ENCODE measurements at regions not wholly inside any gene's neighbourhood (a gene's known extent, or its start where the extent isn't known, plus 50 kb on each side); places are given as distances from the start of the nearest gene placed in this dataset.

DNA sequence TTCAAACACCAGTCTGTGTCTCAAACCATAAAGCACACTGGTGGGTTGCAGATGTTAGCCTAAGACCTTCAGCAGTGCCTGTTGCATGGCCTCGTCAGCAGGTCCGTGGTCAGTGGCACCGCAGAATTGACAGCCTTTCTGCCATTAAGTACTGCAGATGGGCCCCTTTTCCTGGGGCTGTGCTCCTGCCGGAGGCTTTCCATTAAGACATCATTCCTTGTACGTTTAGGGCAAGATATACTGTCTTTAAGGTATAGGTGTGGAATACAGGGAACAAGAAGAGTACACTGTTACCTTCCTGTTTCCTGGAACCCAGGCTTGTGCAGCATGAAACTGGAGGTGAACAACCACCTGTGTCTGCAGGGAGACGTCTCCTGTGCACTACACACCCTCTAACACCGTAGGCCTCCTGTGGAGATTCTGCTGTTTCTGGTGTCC, 67.9 kb upstream of the WDR1 start:
- DNase-seq (ENCODE audit: low spot score) (no peak), ATAC-seq (no peak)
- intact Hi-C loops (cut with DNase I) = no loop called here

GRCh38 chr4:10184041-10184440, 67.4 kb upstream of the WDR1 start:
- ATAC-seq (no peak), DNase-seq (ENCODE audit: low spot score) (no peak)
- intact Hi-C loops (cut with DNase I) = no loop called here

DNA sequence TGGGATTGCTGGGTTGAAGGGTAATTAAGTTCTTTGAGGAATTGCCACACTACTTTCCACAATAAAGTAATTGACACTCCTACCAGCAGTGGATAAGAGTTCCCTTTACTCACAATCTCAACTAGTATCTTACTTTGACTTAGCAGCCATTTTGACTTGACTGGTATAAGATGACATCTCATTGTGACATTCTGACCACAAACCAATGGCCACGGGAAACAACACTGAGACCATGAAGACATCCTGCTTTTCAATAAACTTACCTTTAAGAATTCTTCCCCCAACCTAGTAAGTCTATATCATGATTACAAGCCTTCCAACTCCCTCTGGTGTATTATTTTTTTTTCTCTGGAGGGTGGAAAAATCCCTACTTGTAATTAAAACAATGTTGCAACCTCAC, 66.9 kb upstream of the WDR1 start:
- ATAC-seq (no peak), DNase-seq (ENCODE audit: low spot score) (no peak)
- intact Hi-C loops (cut with DNase I) = no loop called here

- intact Hi-C loops (cut with DNase I) = no loop called here
- ATAC-seq = no peak
- no peak for DNase-seq (ENCODE audit: low spot score)
Measured at GRCh38 chr4:10182446-10183424, 66.1 kb upstream of the WDR1 start.

DNA sequence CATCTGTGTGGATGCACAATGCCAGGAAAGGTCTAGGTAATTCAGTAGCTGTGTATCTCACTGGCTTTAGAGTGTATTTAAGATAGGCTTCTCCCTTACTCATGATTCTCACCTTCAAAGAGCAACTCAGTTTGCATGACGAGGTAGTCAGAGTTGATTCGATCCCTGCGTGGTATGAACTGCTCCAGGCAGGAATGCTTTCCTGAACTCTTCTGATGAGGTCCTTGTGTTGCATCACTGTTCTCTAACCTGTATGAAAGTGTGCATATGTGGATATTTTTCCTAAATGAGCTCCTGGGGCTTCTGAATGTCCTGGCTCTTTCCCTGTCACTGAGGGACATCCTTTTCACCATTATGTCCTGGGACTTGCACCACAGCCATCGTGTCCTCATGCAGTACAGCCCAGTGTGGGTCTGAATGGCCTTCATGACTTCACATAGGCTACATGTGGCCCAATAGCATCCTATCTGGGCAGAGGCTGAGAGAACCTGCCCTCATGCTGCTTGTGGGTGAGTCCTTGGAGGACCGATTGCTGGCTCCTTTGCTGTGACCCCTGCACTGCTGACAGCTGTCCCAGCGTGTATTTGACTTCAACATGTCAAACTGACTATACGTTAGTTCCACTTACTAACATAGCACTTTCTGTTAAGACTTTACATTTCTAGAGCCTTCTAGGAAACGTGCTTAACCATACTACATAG, 65.3 kb upstream of the WDR1 start:
- intact Hi-C loops (cut with DNase I) = no loop called here
- DNase-seq (ENCODE audit: low spot score) (no peak), ATAC-seq (no peak)

- DNase-seq (ENCODE audit: low spot score) = no peak
- no peak for ATAC-seq
Measured at GRCh38 chr4:10180927-10181744, 64.5 kb upstream of the WDR1 start.

DNA sequence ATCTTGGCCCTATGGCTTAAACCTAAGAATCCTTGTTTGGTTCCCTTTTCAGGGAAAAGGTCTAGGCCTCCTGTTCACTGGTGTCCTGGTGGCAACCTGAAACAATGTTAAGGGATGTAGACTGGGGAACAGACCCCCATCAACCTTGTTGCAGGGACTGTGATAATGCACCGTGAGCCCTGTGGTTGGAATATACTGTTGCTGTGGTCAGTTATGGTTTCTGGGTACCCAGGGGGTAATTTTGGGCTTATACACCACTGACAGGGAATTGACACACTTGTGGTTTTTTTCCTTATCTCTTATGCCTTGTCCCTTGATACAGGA, 64.0 kb upstream of the WDR1 start:
- intact Hi-C loops (cut with DNase I) = no loop called here
- DNase-seq (ENCODE audit: low spot score) = no peak
- no peak for ATAC-seq

More at GRCh38 chr4:10180927-10181744, 64.5 kb upstream of the WDR1 start:
- intact Hi-C loops (cut with DNase I) = no loop called here

DNA sequence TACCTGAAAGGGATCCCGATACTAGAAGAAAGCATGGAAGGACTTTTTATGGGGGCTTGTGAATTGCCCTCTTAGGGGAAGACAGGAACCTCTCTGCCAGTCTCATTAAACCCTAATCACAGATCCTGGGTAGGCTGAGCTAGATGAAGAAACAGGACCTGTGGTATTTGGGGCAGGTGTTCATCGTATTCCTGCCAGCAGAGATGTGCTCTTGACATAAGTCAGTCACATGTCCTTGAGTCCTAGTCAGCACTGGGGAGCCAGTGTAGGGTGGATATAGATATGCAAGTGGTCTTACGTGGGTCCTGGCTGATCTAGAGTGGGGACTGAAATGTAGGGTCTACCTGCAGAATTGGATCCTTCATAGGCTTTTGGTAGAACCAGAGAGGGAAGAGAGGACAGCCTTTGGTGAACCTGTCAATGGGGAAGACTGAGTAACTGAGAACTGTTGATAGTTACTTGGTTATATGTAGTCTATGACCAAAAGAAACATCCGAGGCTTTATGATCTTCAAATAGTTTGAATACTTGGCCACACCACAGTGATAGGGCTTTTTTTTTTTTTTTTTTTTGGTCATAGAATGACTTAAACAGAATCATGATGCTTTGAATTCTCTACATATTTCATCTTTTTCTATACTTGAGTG, 63.5 kb upstream of the WDR1 start:
- ATAC-seq (no peak), DNase-seq (ENCODE audit: low spot score) (no peak)
- intact Hi-C loops (cut with DNase I) = no loop called here

DNA sequence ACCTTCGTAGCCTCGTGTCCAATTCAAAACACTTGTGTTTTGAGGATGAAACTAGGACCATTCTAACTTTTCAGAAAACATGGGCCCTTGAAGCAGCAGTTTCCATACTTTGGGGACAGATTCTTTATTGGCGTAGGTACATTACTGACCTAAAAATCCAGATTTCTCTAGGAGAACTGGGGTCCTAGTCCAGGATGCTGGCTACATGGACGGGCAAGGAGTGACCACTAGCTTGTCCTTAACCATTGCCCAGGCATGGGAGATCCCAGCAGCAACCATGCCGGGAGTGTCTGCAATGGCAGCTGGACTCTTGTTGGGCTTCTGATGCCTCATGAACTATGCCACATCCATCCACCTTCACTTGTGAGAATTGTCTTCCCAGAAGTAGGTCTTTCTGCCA, 62.2 kb upstream of the WDR1 start:
- DNase-seq (ENCODE audit: low spot score) = no peak
- intact Hi-C loops (cut with DNase I) = no loop called here
- no peak for ATAC-seq

DNA sequence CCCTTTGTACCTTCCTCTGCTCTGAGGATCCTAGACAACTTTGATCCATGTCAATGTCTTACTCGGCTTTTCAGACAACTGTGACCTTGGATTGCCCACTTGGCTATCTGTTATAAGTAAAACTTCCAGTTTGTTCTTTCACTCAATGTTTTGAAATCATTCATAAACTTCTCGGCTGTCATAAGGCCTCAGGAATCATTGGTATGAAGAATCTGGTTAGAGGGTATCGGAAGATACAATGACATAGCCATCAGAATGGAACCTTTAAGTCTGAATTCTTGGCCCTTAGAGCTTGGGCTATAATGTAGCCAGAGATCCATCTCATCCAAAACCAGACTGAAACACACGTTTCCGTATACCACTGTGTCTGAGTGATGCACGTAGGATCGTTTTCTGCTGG, 59.0 kb upstream of the WDR1 start:
- ATAC-seq (no peak), DNase-seq (ENCODE audit: low spot score) (no peak)
- intact Hi-C loops (cut with DNase I) = no loop called here

- no peak for DNase-seq (ENCODE audit: low spot score)
- ATAC-seq = no peak
- intact Hi-C loops (cut with DNase I) = no loop called here
Measured at GRCh38 chr4:10173754-10174749, 57.5 kb upstream of the WDR1 start.

DNA sequence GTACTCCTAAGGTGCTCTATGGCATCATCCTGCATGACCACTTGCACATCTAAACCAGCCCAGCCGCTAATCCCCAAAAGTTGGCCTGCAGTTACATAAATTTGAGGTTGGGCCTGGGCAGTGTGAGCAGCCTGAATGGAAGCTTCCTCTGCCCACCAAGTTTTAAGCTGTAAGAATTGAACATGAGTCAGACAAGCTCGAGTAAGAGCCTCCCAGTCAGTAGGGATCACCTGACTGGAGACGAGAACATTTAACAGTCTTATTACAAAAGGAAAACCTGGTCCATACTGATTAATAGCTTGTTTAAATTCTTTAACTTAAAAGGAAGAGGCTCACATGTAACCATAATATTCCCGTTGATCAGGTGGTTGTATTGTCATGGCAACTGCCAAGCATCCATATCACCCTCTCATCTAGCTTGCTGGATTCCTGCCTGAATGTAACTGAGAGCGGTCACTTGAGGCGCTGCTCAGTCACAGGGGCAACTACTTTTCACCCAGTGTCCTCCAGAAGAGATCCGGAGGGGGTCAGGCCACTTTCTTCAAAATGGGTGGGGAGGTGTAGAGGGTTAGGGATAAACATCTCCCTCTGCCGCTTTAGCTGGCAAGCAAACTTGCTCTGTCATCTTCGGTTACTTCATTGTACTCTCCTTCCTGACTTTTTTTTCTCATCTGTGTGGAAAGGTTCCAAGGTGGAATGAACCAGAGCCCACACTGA, 56.6 kb upstream of the WDR1 start:
- no peak for ATAC-seq
- intact Hi-C loops (cut with DNase I) = no loop called here
- DNase-seq (ENCODE audit: low spot score) = no peak

GRCh38 chr4:10172278-10172921, 55.8 kb upstream of the WDR1 start:
- ATAC-seq (no peak), DNase-seq (ENCODE audit: low spot score) (no peak)
- intact Hi-C loops (cut with DNase I) = no loop called here

DNA sequence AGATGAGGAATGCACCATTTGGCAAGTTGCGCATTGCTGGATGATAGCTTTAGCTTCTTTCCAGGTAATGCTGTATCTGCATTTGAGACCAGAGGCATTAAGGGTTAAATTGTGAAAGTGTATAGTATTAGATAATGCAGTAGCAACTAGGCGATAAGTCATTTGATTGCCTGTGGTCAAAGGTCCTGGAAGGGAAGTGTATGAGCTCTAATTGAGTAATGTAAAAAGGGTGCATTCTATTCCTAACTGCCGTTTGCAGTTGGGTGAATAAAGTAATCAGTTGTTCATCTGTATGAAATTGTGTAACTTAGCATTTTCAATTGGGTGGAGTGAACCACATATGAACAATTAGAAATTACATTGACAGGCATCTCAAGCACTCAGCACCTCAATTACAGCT, 54.5 kb upstream of the WDR1 start:
- DNase-seq (ENCODE audit: low spot score) (no peak), ATAC-seq (no peak)
- intact Hi-C loops (cut with DNase I) = no loop called here

GRCh38 chr4:10169839-10170387, 53.3 kb upstream of the WDR1 start:
- ATAC-seq (no peak), DNase-seq (ENCODE audit: low spot score) (no peak)
- intact Hi-C loops (cut with DNase I) = loop anchor here (10.0 kb wide), 1 partner anchor 375 kb away; no protein-coding TSS in a partner anchor

DNA sequence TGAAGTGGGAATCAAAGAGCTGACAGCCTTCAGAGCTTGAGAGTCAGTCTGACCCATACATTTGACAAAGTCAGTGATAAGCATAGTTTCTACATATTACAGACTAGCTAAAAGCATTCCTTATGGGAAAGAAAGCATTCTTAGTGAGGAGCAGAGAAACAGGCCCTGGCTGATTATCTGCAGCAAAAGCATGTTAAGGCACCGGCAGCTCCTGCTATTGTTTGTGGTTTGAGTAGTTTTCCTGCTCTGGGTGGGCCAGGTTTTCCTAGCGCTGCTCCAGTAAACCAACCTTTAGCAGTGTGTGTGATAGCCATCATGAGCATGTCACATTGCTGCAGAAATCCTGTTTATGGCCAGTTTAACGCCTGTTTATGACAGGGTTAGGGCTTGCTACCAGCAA, 51.6 kb upstream of the WDR1 start:
- DNase-seq (ENCODE audit: low spot score) (no peak), ATAC-seq (no peak)
- intact Hi-C loops (cut with DNase I) = loop anchor here (10.0 kb wide), 1 partner anchor 377 kb away; no protein-coding TSS in a partner anchor

Data from sciatic nerve (tissue), 2 donors.